ENCODE measurements at regions not wholly inside any gene's neighbourhood (a gene's known extent, or its start where the extent isn't known, plus 50 kb on each side); places are given as distances from the start of the nearest gene placed in this dataset.

DNA sequence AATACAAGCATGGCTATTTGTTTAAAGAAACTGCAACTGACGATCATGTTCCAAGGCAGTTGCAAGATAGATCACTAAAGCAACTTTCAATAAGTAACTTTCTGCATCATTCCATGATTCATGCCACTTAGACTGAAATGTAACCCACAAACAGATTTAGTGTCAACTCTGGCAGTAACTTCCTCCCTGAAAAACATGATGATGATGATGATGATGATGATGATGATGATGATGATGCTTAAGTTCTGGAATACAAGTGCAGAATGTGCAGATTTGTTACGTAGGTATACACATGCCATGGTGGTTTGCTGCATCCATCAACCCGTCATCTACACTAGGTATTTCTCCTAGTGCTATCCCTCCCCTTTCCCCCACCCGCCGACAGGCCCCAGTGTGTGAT is 754.7 kb downstream of the INHBA start:
- ChIA-PET CTCF (no interaction called here), POLR2A (no interaction called here)
- Histone ChIP-seq H3K4me1 (ENCODE audit: control insufficient read depth in 1 of 2, insufficient read depth in 2 of 2, low read depth in 1 of 2, low read length in 1 of 2) (no peaks in the 10 kb centered on the region), H3K9me2 (no peaks in the 10 kb centered on the region), H3K9ac (no peak overlapping the region), H3K79me2 (ENCODE audit: insufficient read depth) (no peaks in the 10 kb centered on the region), H2AFZ (ENCODE audit: low read depth) (no peak overlapping the region), H3K27me3 (ENCODE audit: insufficient read depth) (no peaks in the 10 kb centered on the region), H3K27ac (ENCODE audit: low read depth in 2 of 2, low read length in 1 of 2) (no peak overlapping the region), H3K4me3 (ENCODE audit: low read depth in 2 of 2, low read length in 1 of 2) (no peak overlapping the region), H3F3A (replicated peaks; ENCODE audit: insufficient read depth) (peaks cover 3% of the 10 kb centered on the region), H4K20me1 (ENCODE audit: insufficient read depth) (no peaks in the 10 kb centered on the region), H3K9me3 (peaks cover 24% of the 10 kb centered on the region; the same call in 1 of the 2 replicates), H3K4me2 (no peak overlapping the region), H3K36me3 (replicated peaks in 1 of 2; ENCODE audit: control insufficient read depth in 1 of 2, insufficient read depth in 2 of 2, low read length in 1 of 2) (peaks cover 0 to 16% of the 10 kb centered on the region in 2 experiments)
- no peak for DNase-seq
- 69% methylated on average over 5 of the region's 5 CpGs for WGBS (ENCODE audit: low lambda C conversion rate)
- TF ChIP-seq MAX (IDR thresholded peaks at IDR 0.05; ENCODE audit: low read depth): no peak
- TF ChIP-seq FOXM1 (IDR thresholded peaks at IDR 0.05; ENCODE audit: low read depth): no peak
- TF ChIP-seq NRF1 (IDR thresholded peaks at IDR 0.05; ENCODE audit: low read depth, low read length): no peak
- TF ChIP-seq, protein P1, sequence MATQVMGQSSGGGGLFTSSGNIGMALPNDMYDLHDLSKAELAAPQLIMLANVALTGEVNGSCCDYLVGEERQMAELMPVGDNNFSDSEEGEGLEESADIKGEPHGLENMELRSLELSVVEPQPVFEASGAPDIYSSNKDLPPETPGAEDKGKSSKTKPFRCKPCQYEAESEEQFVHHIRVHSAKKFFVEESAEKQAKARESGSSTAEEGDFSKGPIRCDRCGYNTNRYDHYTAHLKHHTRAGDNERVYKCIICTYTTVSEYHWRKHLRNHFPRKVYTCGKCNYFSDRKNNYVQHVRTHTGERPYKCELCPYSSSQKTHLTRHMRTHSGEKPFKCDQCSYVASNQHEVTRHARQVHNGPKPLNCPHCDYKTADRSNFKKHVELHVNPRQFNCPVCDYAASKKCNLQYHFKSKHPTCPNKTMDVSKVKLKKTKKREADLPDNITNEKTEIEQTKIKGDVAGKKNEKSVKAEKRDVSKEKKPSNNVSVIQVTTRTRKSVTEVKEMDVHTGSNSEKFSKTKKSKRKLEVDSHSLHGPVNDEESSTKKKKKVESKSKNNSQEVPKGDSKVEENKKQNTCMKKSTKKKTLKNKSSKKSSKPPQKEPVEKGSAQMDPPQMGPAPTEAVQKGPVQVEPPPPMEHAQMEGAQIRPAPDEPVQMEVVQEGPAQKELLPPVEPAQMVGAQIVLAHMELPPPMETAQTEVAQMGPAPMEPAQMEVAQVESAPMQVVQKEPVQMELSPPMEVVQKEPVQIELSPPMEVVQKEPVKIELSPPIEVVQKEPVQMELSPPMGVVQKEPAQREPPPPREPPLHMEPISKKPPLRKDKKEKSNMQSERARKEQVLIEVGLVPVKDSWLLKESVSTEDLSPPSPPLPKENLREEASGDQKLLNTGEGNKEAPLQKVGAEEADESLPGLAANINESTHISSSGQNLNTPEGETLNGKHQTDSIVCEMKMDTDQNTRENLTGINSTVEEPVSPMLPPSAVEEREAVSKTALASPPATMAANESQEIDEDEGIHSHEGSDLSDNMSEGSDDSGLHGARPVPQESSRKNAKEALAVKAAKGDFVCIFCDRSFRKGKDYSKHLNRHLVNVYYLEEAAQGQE (IDR thresholded peaks at IDR 0.05; ENCODE audit: low read depth, low read length): no peak
- TF ChIP-seq GABPA (IDR thresholded peaks at IDR 0.05; ENCODE audit: low read depth): no peak
- no peak for TF ChIP-seq ELF1 (IDR thresholded peaks at IDR 0.05)
- TF ChIP-seq JUND (IDR thresholded peaks at IDR 0.05): no peak
- TF ChIP-seq, protein P2, sequence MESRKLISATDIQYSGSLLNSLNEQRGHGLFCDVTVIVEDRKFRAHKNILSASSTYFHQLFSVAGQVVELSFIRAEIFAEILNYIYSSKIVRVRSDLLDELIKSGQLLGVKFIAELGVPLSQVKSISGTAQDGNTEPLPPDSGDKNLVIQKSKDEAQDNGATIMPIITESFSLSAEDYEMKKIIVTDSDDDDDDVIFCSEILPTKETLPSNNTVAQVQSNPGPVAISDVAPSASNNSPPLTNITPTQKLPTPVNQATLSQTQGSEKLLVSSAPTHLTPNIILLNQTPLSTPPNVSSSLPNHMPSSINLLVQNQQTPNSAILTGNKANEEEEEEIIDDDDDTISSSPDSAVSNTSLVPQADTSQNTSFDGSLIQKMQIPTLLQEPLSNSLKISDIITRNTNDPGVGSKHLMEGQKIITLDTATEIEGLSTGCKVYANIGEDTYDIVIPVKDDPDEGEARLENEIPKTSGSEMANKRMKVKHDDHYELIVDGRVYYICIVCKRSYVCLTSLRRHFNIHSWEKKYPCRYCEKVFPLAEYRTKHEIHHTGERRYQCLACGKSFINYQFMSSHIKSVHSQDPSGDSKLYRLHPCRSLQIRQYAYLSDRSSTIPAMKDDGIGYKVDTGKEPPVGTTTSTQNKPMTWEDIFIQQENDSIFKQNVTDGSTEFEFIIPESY (IDR thresholded peaks at IDR 0.05; ENCODE audit: borderline replicate concordance, low read depth): no peak
- no peak for TF ChIP-seq GATA2 (CRISPR knock-in tag; IDR thresholded peaks at IDR 0.05)
- no peak for TF ChIP-seq TAF1 (IDR thresholded peaks at IDR 0.05; ENCODE audit: borderline replicate concordance, low read depth, low read length)
- TF ChIP-seq YY1 (IDR thresholded peaks at IDR 0.05; ENCODE audit: low read depth): no peak
- TF ChIP-seq SMC3 (IDR thresholded peaks at IDR 0.05; ENCODE audit: low read depth, low read length): no peak
- TF ChIP-seq CHD2 (IDR thresholded peaks at IDR 0.05; ENCODE audit: low read length, partially characterized antibody): no peak
- TF ChIP-seq USF2 (IDR thresholded peaks at IDR 0.05; ENCODE audit: borderline replicate concordance, low read depth, low read length): no peak
- TF ChIP-seq FOXJ3 (CRISPR knock-in tag; IDR thresholded peaks at IDR 0.05): no peak
- TF ChIP-seq, protein P3, sequence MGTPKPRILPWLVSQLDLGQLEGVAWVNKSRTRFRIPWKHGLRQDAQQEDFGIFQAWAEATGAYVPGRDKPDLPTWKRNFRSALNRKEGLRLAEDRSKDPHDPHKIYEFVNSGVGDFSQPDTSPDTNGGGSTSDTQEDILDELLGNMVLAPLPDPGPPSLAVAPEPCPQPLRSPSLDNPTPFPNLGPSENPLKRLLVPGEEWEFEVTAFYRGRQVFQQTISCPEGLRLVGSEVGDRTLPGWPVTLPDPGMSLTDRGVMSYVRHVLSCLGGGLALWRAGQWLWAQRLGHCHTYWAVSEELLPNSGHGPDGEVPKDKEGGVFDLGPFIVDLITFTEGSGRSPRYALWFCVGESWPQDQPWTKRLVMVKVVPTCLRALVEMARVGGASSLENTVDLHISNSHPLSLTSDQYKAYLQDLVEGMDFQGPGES (IDR thresholded peaks at IDR 0.05; ENCODE audit: low read depth, low read length): no peak

All from SK-N-SH (cell line).